ENCODE measurements at regions not wholly inside any gene's neighbourhood (a gene's known extent, or its start where the extent isn't known, plus 50 kb on each side); places are given as distances from the start of the nearest gene placed in this dataset.
A peak's percentile ranks its signal among the peaks of the same experiment; 100 is the strongest.
"Not testable (repeated sequence)": the region's sequence is repeated elsewhere in the genome, so short reads cannot be mapped to it uniquely, and the experiment has no call there.

GRCh38 chr5:62216603-62217002, 89.4 kb upstream of the KIF2A start:
- DNase-seq (ENCODE audit: low read depth, low spot score): not testable (repeated sequence)

DNA sequence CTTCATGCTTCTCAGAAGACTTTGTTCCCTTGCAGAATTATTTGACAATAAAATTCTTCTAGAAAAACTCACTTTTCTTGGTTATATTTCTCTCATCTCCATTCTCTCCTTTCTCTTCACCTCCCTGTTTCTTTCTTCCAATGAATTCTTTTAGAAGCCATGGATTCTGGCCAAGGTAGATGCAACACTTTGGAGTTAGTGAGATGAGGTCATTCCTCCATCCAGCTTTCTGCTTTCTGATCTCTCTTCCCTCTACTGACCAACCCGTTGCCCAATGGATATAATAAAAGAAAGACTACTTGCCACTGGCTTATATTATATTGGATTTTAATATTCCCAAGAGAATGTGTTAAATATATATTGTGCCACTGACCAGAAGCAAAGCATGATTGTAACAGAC, 88.9 kb upstream of the KIF2A start:
- DNase-seq (ENCODE audit: low read depth, low spot score): not testable (repeated sequence)

DNA sequence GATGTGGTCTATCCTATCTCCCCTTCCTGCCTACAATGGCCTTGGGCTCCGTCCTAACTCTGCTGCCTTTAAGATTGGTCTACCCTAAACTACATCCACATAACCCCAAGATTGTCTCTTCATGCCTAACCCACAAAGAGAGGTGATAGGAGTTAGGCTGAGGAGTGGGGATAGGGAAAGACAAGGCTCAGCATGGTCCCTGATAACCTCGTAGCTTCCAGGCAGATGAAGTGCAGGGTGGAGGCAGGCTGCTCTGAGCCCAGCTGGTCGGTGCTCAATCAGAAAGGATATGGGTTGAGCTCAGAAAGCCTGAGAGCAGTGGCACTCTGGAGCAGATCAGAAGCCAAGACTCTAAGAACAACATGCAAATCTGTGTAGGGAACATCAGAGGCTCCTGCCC, 87.1 kb upstream of the KIF2A start:
- DNase-seq (ENCODE audit: low read depth, low spot score): not testable (repeated sequence)

DNA sequence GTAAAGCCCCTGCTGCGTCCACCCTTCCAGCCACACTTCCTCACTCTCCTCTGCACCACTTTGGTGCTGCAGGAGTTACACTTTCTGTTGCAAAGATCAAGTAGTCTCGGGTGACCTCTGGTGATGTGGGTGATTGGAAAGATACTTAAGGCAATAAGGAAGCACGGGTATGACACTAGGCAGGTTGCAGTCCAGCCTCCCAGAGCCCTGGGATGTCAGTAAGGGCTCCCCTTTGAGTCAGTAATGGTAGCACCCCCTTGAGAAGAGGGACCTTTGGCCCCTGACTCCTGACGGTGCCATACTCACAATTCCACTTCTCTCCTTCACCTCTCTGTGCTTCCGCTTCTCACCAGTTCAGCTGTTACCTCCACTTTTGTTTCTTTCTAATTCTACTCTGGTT, 84.1 kb upstream of the KIF2A start:
- DNase-seq (ENCODE audit: low read depth, low spot score): not testable (repeated sequence)

GRCh38 chr5:62222305-62222704, 83.7 kb upstream of the KIF2A start:
- DNase-seq (ENCODE audit: low read depth, low spot score): peak; percentile 17

DNA sequence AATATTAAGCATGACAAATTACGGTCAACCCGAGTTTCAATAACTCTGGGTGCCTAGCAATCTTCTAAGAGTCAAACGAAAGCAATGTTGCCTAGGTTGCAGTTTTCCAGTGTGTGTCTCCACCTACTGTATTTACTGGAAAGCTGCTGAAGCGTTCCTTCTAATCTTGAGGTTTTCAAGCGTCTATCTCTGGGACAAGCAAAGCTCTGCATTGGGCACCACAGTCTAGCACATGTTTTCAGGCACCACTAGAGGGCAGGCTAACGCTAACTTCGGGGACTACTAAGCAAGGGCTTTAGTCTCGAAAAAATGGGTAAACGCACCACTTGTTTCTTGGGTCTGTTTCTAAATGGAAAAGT, 82.7 kb upstream of the KIF2A start:
- DNase-seq (ENCODE audit: low read depth, low spot score): not testable (repeated sequence)

DNA sequence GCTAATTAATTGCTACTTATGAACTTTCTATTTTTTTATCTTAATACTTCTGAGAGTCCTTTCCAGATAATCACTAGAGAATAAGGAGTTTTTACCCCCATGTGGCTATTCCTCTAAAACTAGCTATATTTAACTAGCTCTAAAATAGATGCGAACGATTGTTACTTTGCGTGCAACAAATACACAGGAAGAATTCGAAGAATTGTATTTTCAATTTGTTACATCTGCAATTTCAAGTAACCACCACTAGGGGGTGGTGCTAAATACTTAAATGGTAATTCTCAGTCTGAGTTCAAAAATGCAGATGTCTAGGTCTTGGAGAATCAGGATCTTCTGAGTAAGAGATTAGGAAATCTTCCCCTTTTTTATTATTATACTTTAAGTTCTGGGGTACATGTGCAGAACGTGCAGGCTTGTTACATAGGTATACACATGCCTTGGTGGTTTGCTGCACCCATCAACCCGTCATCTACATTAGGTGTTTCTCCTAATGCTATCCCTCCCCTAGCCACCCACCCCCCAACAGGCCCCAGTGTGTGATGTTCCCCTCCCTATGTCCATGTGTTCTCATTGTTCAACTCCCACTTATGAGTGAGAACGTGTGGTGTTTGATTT, 80.9 kb upstream of the KIF2A start:
- not testable (repeated sequence) for DNase-seq (ENCODE audit: low read depth, low spot score)

GRCh38 chr5:62230876-62231388, 75.1 kb upstream of the KIF2A start:
- DNase-seq (ENCODE audit: low read depth, low spot score): not testable (repeated sequence)

- DNase-seq (ENCODE audit: low read depth, low spot score): no peak
Measured at GRCh38 chr5:62231576-62231975, 74.4 kb upstream of the KIF2A start.

DNA sequence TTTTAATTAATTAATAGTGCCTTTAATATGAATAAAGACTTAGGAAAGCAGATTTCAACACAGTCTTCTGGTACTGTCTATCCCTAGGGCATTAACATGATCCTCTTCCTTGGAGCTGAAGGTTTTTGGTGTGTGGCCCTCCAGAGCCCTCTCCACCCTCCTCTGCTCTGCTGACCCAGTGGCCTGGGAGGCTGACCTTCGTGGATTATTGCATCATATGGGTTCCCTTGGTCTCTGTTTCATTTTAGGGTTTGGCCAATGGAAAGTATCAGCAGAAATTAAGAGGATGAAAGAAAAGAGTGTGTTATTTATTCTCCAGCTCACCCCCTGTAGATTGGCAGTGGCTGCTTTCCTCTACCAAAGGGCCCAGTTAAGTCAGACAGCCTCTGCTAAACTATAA, 73.8 kb upstream of the KIF2A start:
- not testable (repeated sequence) for DNase-seq (ENCODE audit: low read depth, low spot score)

- peak; percentile 56 for DNase-seq (ENCODE audit: low read depth, low spot score)
Measured at GRCh38 chr5:62233083-62234046, 72.6 kb upstream of the KIF2A start.

GRCh38 chr5:62236593-62236992, 69.4 kb upstream of the KIF2A start:
- peak; percentile 51 for DNase-seq (ENCODE audit: low read depth, low spot score)

GRCh38 chr5:62237944-62238343, 68.1 kb upstream of the KIF2A start:
- not testable (repeated sequence) for DNase-seq (ENCODE audit: low read depth, low spot score)

DNA sequence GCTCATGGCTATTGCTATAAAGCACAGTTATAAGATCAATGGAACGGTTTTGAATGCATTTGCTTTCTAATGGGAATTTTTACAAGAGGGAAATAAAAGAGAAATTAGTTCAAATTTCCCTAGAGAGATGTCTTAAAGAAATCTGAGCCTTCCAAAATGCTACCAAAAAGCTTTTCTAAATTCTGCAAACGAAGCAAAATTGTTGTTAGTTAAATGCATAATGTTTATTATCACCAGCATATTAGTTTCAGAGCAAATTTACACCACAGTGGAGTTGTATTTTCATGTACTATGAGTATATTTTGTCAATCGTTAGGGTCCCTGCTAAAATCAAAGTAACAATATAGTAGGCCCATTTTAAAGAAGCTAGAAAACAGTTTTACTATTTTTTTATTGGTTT, 67.4 kb upstream of the KIF2A start:
- DNase-seq (ENCODE audit: low read depth, low spot score): not testable (repeated sequence)

DNA sequence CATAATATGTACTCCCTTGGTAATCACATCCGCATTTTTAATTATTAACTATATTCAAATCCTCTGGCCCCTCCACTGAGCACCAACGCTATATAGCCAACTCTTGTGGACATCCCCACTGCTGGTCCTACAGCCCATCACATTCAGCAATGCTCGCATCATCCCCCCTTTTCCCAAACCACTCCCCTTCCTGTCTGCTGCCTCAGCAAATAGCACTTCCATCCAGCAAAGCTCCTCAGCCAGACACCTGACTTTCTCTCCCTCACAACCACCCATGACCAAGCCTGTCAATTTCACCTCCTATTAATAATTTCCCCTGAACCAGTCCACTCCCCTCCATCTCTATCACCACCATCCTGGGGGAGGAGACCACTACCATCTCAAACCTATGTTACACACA, 65.5 kb upstream of the KIF2A start:
- not testable (repeated sequence) for DNase-seq (ENCODE audit: low read depth, low spot score)

- not testable (repeated sequence) for DNase-seq (ENCODE audit: low read depth, low spot score)
Measured at GRCh38 chr5:62242000-62242399, 64.0 kb upstream of the KIF2A start.

GRCh38 chr5:62243046-62243445, 63.0 kb upstream of the KIF2A start:
- not testable (repeated sequence) for DNase-seq (ENCODE audit: low read depth, low spot score)

- not testable (repeated sequence) for DNase-seq (ENCODE audit: low read depth, low spot score)
Measured at GRCh38 chr5:62248192-62248591, 57.8 kb upstream of the KIF2A start.

DNA sequence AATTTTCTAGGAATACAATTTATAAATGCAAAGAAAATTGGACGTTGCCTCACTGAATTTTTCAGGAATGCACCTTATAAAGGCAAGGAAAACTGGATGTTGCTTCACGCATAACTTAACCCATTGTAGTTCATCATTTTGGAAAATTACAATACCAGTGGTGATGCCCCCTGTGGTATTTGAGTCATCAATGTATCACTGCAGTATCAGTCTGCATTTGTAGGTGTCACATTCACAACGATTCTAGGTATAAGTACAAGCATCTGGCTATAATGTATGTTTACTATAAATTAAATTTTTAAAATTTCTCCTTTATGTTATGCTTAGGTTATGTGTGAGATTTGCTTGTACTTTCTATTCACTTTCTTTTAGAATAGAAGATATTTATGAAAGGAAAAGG, 55.9 kb upstream of the KIF2A start:
- not testable (repeated sequence) for DNase-seq (ENCODE audit: low read depth, low spot score)

- not testable (repeated sequence) for DNase-seq (ENCODE audit: low read depth, low spot score)
Measured at GRCh38 chr5:62250919-62251318, 55.1 kb upstream of the KIF2A start.

DNA sequence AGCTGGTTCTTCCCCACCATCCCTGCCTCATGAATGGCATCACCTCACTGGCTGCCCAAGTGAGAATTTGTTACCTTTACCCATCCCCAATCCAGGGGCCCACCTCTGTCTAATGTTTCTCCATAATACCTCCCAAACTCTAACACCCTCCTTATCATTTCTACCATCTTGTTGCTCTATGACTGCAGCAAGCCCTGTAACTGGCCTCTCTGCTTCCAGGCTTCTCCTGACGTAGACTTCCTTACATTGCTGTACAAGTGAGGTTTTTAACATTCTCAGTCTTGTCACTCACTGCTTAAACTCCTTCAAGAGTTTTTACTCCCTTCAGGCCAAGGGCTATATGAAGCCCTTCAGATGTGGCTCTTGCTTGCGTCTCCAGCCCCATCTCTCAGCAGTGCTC, 53.5 kb upstream of the KIF2A start:
- DNase-seq (ENCODE audit: low read depth, low spot score): not testable (repeated sequence)

GRCh38 chr5:62255551-62255950, 50.5 kb upstream of the KIF2A start:
- not testable (repeated sequence) for DNase-seq (ENCODE audit: low read depth, low spot score)

All from astrocyte of the hippocampus (primary cell).